Colonic mucosa (tissue), 4 donors: ENCODE measurements at regions not wholly inside any gene's neighbourhood (a gene's known extent, or its start where the extent isn't known, plus 50 kb on each side); places are given as distances from the start of the nearest gene placed in this dataset.

Source experiments
- DNase-seq: peaks from one replicate; pipeline ENCODE4 v3.0.0-alpha.2; 2020
- H3K27ac ChIP-seq: fragments of 200-600 bp; one replicate; pipeline ENCODE4 v1.8.0; 2021
- H3K27me3 ChIP-seq: fragments of 200-600 bp; one replicate; pipeline ENCODE4 v1.8.0; 2021
- H3K36me3 ChIP-seq: fragments of 200-600 bp; one replicate; pipeline ENCODE4 v1.8.0; 2021
- H3K4me1 ChIP-seq: fragments of 200-600 bp; one replicate; pipeline ENCODE4 v1.8.0; 2021; ENCODE audit warnings: mild to moderate bottlenecking
- H3K4me3 ChIP-seq: fragments of 200-600 bp; one replicate; pipeline ENCODE4 v1.8.0; 2021
- H3K9ac ChIP-seq, 2 donors: one replicate each; pipeline ENCODE4 v1.7.0; 2013; ENCODE audit warnings: control low read depth in 2 of 2, low read depth in 2 of 2, low read length in 2 of 2
- H3K9me3 ChIP-seq: fragments of 200-600 bp; one replicate; pipeline ENCODE4 v1.8.0; 2021
- intact Hi-C: fragments of 100-400 bp; cut with DNase I; formaldehyde crosslinking; loops from one replicate; pipeline ENCODE4 v1.14.1; 2022
- TF ChIP-seq, protein P1 (sequence below): fragments of 200-600 bp; IDR thresholded peaks from one replicate; pipeline ENCODE4 v1.8.0; 2022; ENCODE audit warnings: antibody characterized with exemption, mild to moderate bottlenecking
- donor health status: healthy.
- donor health status: DM: no; HTN: no; CAD: no.
- donor health status: DM: no; HTN: no; CAD: no.

DNA sequence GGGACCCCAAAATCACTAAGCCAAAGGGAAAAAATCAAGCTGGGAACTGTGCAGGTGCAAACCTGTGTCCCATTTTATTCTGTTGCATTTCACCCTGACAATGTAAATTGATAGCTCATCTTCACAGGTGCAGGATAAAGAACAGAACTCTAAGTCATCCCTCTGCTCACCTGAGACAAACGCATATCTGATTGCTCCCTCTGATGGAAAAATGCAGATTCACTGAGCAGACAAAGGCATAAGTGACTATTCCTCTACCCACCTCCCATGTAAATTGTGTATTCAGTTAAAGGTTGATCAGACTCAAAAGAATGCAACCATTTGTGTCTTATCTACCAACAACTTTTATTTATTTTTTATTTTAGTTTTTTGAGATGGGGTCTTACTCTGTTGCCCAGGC, 644.2 kb downstream of the PTPRU start:
- intact Hi-C loops = no loop called here
- H3K36me3 ChIP-seq = no peaks in the 10 kb centered on the region
- TF ChIP-seq, protein P1, sequence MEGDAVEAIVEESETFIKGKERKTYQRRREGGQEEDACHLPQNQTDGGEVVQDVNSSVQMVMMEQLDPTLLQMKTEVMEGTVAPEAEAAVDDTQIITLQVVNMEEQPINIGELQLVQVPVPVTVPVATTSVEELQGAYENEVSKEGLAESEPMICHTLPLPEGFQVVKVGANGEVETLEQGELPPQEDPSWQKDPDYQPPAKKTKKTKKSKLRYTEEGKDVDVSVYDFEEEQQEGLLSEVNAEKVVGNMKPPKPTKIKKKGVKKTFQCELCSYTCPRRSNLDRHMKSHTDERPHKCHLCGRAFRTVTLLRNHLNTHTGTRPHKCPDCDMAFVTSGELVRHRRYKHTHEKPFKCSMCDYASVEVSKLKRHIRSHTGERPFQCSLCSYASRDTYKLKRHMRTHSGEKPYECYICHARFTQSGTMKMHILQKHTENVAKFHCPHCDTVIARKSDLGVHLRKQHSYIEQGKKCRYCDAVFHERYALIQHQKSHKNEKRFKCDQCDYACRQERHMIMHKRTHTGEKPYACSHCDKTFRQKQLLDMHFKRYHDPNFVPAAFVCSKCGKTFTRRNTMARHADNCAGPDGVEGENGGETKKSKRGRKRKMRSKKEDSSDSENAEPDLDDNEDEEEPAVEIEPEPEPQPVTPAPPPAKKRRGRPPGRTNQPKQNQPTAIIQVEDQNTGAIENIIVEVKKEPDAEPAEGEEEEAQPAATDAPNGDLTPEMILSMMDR = no peak
- no peak overlapping the region for H3K4me3 ChIP-seq
- H3K27ac ChIP-seq = no peak overlapping the region
- no peaks in the 10 kb centered on the region for H3K27me3 ChIP-seq
- no peak for DNase-seq
- no peak overlapping the region for H3K9ac ChIP-seq
- H3K9me3 ChIP-seq = no peaks in the 10 kb centered on the region
- no peaks in the 10 kb centered on the region for H3K4me1 ChIP-seq

DNA sequence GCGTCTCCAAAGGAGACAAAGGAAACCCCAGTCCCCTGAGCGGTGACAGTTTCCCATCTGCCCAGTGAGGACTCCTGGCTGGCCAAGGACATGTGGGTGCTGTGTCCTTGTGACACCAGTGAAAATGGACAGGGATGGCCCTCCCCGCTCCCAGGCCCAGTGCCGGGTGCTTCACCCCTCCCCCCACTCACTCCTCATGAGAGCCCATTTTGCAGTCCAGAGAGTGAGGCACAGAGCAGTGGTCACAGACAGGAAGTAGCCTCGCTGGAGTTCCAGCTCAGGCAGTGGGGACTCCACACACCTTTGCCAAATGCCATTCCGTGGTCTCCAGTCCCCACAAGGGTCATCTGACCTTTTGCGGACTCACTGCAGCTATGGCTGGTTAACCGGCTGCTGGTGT, 642.9 kb downstream of the PTPRU start:
- Histone ChIP-seq H3K27me3 (no peaks in the 10 kb centered on the region), H3K4me3 (no peak overlapping the region), H3K36me3 (no peaks in the 10 kb centered on the region), H3K27ac (no peak overlapping the region), H3K9ac (no peak overlapping the region), H3K9me3 (no peaks in the 10 kb centered on the region), H3K4me1 (no peaks in the 10 kb centered on the region)
- TF ChIP-seq, protein P1 = no peak
- no peak for DNase-seq
- intact Hi-C loops = no loop called here

DNA sequence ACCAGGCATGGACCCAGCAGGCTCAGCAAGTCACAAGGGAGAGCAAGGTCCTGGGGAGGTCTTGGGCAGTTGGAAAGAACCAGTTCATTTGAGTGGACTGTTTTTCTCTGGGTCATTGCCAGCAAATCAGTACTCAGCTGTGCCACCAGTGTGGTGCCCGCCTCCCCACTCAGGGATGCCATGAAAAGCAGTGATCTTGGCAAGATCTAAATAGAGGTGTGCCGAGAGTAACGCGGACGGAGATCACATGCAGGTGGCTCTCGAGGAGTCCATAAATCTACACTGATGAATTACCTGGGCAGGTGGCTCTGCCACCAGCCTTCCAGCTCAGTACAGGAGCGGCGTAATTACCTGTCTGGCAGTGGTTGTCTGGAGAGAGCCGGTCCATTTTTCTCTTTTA, 642.2 kb downstream of the PTPRU start:
- Histone ChIP-seq H3K4me1 (no peaks in the 10 kb centered on the region), H3K27me3 (no peaks in the 10 kb centered on the region), H3K4me3 (no peak overlapping the region), H3K9ac (no peak overlapping the region), H3K9me3 (no peaks in the 10 kb centered on the region), H3K36me3 (no peaks in the 10 kb centered on the region), H3K27ac (no peak overlapping the region)
- TF ChIP-seq, protein P1 = no peak
- intact Hi-C loops = no loop called here
- DNase-seq = no peak

DNA sequence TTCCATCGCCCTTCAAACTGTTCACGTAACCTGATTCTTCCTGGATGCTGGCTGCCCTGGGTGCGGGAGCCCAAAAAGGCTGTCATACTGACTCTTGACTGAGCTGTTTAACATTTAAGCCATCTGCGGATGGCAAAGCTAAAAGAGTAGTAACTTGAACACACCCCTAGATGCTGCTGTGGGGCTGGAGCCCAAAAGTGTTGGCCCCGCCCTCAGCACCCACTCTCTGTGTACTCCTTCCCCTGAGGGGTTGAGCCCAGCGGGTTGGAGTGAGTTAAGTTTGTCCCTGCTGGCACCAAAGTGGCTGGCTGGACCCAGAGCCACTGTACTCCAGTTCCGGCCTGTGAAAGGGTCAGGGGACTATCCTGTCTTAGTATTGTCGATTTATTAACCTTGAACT, 640.6 kb downstream of the PTPRU start:
- DNase-seq = no peak
- intact Hi-C loops = no loop called here
- Histone ChIP-seq H3K4me3 (no peak overlapping the region), H3K9ac (no peak overlapping the region), H3K27ac (no peak overlapping the region), H3K9me3 (no peaks in the 10 kb centered on the region), H3K36me3 (no peaks in the 10 kb centered on the region), H3K27me3 (no peaks in the 10 kb centered on the region), H3K4me1 (no peaks in the 10 kb centered on the region)
- TF ChIP-seq, protein P1 = no peak

DNA sequence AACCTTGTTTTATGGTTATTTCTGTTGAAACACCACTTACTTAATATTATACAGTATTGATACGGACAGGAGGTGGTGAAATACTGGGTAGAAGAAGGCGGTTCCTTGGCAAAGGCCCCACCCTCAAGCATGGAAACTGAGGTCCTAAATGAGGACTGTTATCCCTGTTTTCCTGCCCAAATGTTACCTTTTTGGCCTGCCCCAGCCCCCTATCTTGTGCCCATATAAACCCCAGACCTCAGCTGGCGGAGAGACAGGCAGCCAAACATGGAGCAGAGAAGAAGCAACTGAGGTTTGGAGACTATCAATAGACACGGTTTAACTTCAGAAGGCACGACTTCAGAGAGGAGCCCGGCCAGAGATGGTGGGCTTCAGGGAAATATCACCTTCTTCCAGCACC, 640.1 kb downstream of the PTPRU start:
- H3K27me3 ChIP-seq = no peaks in the 10 kb centered on the region
- H3K9me3 ChIP-seq = no peaks in the 10 kb centered on the region
- H3K9ac ChIP-seq = no peak overlapping the region
- no peak overlapping the region for H3K27ac ChIP-seq
- H3K4me1 ChIP-seq = no peaks in the 10 kb centered on the region
- intact Hi-C loops = no loop called here
- H3K36me3 ChIP-seq = no peaks in the 10 kb centered on the region
- no peak for DNase-seq
- no peak overlapping the region for H3K4me3 ChIP-seq
- TF ChIP-seq, protein P1 = no peak

DNA sequence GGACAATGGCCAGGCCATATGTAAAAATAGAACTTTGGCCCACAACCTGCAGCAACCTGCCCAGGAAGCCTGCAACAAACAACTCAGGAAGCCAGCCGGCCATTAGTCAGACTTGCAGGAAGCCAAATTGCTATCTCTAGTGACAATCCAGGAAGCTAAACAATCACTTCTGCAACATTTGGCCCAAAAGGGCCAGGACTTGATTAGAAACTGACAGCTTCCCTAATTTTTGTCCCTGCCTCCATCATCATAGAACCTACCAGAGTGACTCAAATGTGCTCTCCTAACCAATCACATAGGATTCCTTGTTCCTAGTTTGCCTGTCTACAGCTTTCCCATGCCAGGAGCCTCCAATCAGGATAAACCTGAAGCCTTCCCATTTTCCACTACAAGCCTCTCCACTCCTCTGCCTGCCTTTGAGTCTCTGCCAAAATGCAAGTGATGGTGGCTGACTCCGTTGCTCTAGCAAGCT, 639.3 kb downstream of the PTPRU start:
- no peak overlapping the region for H3K9ac ChIP-seq
- no peak overlapping the region for H3K4me3 ChIP-seq
- H3K36me3 ChIP-seq = no peaks in the 10 kb centered on the region
- H3K27ac ChIP-seq = no peak overlapping the region
- no peak for DNase-seq
- H3K9me3 ChIP-seq = no peaks in the 10 kb centered on the region
- TF ChIP-seq, protein P1 = no peak
- intact Hi-C loops = no loop called here
- H3K4me1 ChIP-seq = no peaks in the 10 kb centered on the region
- H3K27me3 ChIP-seq = no peaks in the 10 kb centered on the region
